Lower leg skin (tissue), 4 donors: ENCODE measurements at regions not wholly inside any gene's neighbourhood (a gene's known extent, or its start where the extent isn't known, plus 50 kb on each side); places are given as distances from the start of the nearest gene placed in this dataset.

Experiments
- DNase-seq, 2 donors: peaks; one replicate each; pipeline ENCODE4 v3.0.0-alpha.2; 2019; ENCODE audit warnings: low spot score in 2 of 2
- H3K4me3 ChIP-seq: fragments of 200-600 bp; sonication (generic); 2 replicates; pipeline ENCODE4 v1.5.1; 2017; ENCODE audit warnings: mild to moderate bottlenecking, low read depth; ENCODE audit not compliant: poor library complexity, severe bottlenecking
- POLR2A ChIP-seq, 2 donors: fragments of 450-650 bp; IDR thresholded peaks; one replicate each; pipeline ENCODE4 v1.6.1; 2016 to 2017; ENCODE audit warnings: antibody characterized with exemption in 2 of 2, mild to moderate bottlenecking in 1 of 2, moderate library complexity in 1 of 2
- WGBS, 2 donors: methylation state at CpG; one replicate each; pipeline ENCODE4 v1.1.5; 2018; 5-methylcytosine and 5-hydroxymethylcytosine counted together
- intact Hi-C: fragments of 100-400 bp; cut with DNase I; formaldehyde crosslinking; loops from one replicate; pipeline ENCODE4 v1.15.0; 2023; ENCODE audit warnings: low total_unique reads
- TF ChIP-seq, protein P1 (sequence below), 3 donors: fragments of 450-650 bp; IDR thresholded peaks; one replicate each; pipeline ENCODE4 v1.5.1; 2016; ENCODE audit warnings: antibody characterized with exemption in 3 of 3, mild to moderate bottlenecking in 3 of 3, moderate library complexity in 2 of 3

DNA sequence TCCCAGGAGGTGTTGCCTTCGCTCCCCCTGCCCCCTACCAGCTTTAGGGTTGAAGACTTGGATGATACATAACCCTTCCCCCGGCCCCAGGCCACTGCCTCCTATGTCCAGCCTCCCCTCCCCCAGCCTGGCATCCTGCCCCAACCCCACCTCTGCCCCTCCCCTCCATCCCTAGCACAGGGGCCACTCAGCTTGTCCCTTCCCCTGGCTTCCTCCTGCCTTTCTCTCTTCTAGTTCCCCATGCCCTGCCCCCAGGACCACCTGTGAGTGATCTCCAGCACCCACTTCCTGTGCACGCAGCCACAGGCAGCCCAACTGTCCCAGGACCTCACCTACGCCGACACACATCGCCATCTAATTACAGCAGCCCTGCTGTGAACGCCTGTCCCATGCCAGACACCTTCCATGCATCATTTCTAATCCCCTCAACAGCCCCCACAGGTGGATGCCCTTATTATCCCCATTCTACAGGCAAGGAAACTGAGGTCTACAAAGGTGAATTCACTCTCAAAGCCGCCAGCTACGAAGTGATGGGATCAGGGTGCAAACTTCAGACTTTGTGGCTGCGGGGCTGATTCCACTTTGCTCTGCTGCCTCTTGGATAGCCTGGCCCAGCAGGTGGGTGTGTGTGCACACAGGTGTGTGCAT is 82.4 kb upstream of the CHST15 start:
- TF ChIP-seq, protein P1, sequence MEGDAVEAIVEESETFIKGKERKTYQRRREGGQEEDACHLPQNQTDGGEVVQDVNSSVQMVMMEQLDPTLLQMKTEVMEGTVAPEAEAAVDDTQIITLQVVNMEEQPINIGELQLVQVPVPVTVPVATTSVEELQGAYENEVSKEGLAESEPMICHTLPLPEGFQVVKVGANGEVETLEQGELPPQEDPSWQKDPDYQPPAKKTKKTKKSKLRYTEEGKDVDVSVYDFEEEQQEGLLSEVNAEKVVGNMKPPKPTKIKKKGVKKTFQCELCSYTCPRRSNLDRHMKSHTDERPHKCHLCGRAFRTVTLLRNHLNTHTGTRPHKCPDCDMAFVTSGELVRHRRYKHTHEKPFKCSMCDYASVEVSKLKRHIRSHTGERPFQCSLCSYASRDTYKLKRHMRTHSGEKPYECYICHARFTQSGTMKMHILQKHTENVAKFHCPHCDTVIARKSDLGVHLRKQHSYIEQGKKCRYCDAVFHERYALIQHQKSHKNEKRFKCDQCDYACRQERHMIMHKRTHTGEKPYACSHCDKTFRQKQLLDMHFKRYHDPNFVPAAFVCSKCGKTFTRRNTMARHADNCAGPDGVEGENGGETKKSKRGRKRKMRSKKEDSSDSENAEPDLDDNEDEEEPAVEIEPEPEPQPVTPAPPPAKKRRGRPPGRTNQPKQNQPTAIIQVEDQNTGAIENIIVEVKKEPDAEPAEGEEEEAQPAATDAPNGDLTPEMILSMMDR (IDR thresholded peaks at IDR 0.05): no peak
- TF ChIP-seq POLR2A (IDR thresholded peaks at IDR 0.05): no peak
- DNase-seq: peak in 1 of 2 donors; percentile 76
- intact Hi-C loops: no loop called here
- 85 to 86% methylated on average over 10 of the region's 10 CpGs for WGBS, 2 donors
- H3K4me3 ChIP-seq: no peak overlapping the region

DNA sequence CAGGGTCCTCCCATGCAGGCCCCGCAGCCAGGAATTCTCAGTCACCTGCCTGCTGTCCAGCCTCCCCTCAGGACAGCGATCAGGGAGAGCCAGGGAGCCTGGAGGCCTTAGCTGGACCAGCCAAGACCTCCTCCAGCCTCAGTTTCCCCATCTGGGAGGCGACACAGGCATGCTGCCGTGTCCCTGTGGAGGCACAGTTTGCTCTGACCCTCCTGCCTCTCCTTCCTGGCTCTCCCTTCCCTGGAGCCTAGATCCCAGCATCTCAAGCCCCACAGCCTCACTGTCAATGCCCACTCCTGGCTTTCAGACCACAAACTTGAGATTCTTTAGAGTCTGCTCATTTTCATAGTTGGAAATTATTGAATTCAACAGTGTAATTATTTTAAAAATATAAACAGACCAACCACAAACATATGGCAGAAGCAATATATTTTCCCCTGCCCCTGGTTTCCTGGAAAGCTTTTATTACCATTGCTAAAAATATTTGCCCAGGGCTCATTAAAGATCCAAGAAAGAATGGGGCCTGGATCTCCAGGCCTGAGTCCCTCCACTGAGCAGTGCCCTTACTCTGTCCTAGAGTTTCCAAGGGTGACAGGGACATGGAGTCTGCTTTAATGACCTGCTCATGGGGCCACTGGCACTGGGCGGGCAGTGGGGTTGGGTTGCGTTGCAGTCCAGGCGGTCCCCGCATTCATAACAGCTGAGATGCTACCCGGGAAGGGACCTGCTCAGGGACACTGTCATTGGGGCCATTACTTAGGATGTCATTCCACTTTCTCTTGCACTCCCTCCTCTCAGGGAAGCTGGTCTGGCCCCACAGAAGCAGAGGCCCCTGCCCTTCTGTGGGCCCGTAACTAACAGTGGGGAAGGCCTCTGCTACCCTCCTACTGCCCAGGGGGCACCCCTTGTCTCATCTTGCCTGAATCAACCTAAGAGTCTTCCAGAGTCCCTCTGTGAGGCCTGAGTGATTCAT is 81.6 kb upstream of the CHST15 start:
- intact Hi-C loops: no loop called here
- 88 to 90% methylated on average over 10 of the region's 10 CpGs for WGBS, 2 donors

DNA sequence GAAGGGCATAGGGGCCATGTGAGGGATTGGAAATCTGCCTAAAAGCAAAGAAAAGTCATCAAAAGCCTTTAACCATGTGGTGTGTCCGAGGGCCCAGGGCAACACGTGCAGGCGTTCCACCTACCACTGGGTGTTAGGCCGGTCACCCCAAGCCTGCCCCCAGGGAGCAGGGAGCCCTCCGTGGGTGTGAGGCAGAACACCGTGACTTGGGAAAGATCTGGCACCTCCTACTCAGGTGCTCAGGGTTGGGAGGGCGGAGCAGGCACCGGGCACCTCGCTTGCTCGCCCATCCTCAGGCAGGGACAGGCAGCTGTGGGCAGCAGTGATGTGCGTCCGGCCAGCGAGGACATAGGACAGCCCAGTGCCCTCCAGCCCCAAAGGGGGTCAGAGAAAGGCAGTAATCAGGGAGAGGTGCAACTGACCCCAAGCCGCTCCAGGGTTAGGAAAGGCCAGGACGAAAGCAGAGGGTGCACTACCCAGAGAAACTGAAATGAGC is 80.7 kb upstream of the CHST15 start:
- whole genome bisulfite sequencing, 2 donors: 87 to 93% methylated on average over 13 to 15 of the region's 15 CpGs
- TF ChIP-seq POLR2A (IDR thresholded peaks at IDR 0.05): no peak
- TF ChIP-seq, protein P1 (IDR thresholded peaks at IDR 0.05): no peak
- intact Hi-C loops: no loop called here

More for the DNA sequence above, 81.6 kb upstream of the CHST15 start:
- DNase-seq: peak in 1 of 2 donors; percentile 52
- H3K4me3 ChIP-seq: no peak overlapping the region
- TF ChIP-seq, protein P1 (IDR thresholded peaks at IDR 0.05): no peak
- TF ChIP-seq POLR2A (IDR thresholded peaks at IDR 0.05): no peak

DNA sequence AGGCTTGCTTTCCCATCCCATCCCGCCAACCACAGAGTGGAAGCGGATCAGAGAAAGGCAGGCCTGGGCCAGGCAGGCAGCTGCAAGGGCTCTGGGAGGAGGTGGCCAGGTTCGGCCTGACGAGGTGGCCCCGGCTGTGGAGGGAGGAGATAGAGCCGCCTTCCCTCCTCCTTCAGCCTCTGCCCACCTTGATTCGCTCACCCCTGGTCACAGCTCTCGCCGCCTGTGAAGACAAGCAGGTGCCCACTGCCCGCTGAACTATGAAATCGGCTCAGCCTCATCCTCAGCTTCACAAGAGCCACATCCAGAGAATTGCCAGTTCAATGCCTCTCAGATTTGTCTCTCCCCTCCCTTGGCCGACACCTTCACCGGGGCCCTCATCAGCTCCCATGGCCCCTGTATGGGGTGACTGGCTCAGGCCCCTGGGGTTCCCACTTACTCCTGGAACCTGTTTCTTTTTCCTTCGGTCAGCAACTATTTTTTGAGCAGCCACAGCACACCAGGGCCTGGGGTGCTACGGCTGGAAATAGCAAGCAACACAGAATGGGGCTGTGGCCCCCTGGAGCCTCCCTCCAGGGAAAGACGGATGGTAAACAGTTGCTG is 80.0 kb upstream of the CHST15 start:
- TF ChIP-seq POLR2A (IDR thresholded peaks at IDR 0.05): no peak
- TF ChIP-seq, protein P1 (IDR thresholded peaks at IDR 0.05): no peak
- DNase-seq: peak in 1 of 2 donors; percentile 53
- no peak overlapping the region for H3K4me3 ChIP-seq
- 86 to 90% methylated on average over 16 of the region's 16 CpGs for WGBS, 2 donors
- intact Hi-C loops: no loop called here

More for the DNA sequence above, 80.7 kb upstream of the CHST15 start:
- peak in 1 of 2 donors; percentile 63 for DNase-seq
- H3K4me3 ChIP-seq: no peak overlapping the region

DNA sequence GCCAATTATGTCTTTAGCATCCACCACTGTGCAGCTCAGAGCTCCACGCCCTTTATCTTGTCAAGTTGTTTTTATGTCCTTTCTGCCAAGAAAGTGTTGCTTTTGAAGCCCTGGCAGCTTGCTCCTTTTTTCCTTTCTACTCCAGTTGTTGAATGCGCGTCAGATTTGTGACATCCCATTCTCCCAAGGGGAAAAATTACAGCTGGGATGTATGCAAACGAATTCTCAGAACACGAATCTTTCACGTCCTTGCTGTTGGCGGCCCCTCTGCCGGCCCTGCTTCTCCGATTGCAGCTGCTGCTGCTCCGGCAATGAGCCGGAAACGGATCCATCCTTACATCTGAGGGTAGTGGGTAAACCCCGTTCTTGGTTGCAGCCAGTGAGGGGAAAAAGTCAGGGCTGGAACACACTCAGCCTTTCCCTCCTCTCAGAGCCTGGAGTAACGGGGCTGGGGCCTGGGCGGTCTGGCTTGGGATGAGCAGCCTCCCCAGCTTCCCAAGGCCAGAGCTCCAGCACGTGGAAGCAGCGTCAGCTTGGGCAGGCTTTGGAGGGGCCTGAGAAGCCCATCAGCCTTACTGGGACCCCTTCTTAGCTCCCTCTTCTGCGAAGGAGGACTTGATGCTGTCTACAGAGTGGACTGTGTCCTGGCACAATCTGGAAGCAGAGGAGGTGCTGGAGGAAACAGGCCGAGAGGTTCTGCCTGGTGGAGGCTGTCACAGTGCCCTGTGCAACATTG is 79.0 kb upstream of the CHST15 start:
- no peak overlapping the region for H3K4me3 ChIP-seq
- intact Hi-C loops: no loop called here
- 75 to 92% methylated on average over 15 to 19 of the region's 19 CpGs for WGBS, 2 donors
- TF ChIP-seq, protein P1 (IDR thresholded peaks at IDR 0.05): no peak
- no peak for TF ChIP-seq POLR2A (IDR thresholded peaks at IDR 0.05)
- no peak for DNase-seq
